T1000 (cell line): ENCODE measurements at regions not wholly inside any gene's neighbourhood (a gene's known extent, or its start where the extent isn't known, plus 50 kb on each side); places are given as distances from the start of the nearest gene placed in this dataset.
"Not testable (repeated sequence)": the region's sequence is repeated elsewhere in the genome, so short reads cannot be mapped to it uniquely, and the experiment has no call there.

Experiments used
- DNase-seq: peaks from one replicate; lab custom pipeline; 2025; ENCODE audit warnings: mixed read lengths; lab: John Stamatoyannopoulos, UW

DNA sequence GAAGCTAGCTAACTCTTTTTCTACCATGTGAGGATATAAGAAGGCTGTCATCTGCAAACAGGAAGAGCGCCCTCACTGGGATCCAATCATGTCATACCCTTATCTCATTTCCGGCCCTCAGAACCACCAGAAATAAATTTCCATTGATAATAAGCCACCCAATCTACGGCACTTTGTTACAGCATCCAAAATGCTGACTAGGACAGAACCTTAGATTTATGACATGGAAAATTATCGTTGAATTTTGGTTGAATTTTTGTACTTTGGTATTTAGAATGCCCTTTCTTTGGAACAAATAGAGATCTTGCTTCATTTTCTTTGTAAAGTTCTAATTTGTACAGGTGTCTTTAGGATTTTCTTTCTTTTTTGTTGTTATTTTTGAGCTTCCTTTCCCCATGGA is 53.3 kb upstream of the CYLC2 start:
- DNase-seq, result no peak

DNA sequence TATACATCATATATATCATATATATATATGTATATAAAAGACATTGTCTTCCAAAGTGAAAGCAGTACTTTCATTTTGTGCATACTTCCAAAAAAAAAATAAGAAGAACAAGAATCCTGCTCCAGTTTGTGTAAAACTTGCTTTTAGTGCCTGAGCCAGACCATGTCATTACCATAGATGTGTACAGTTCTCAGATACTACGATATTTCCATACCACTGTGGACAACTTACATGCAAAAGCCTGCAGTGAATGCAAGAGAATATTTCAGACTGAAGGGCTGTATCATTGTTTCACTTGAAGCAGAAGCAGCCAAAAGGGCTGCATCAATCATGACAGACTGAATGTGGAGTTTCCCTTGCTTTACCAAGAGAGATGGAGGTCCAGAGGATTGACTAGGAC is 72.6 kb upstream of the CYLC2 start:
- no peak for DNase-seq

DNA sequence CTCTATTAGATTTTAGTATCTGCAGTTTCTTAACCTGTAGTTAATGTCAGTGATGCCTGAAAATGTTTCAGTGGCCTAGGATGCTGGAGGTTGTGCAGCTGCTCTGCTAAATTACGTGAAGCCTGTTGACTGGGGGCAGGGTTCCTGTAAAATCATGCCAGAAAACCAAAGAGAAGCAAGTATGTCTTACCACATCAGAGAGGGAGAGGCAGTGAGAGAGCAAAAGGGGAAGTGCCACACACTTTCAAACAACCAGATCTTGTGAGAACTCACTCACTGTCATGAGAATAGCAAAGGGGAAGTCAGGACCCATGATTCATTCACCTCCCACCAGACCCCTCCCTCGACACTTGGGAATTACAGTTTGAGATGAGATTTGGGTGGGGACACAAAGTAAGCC is 83.9 kb upstream of the CYLC2 start:
- no peak for DNase-seq

DNA sequence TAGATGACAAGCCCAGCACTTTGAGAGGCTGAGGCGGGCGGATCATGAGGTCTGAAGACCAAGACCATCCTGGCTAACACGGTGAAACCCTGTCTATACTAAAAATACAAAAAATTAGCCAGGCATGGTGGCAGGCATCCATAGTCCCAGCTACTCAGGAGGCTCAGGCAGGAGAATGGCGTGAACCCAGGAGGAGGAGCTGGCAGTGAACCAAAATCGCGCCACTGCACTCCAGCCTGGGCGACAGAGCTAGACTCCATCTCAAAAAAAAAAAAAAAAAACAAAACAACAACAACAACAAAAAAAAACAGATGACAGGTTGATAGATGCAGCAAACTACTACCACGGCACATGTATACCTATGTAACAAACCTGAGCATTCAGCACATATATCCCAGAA is 89.3 kb upstream of the CYLC2 start:
- DNase-seq, result not testable (repeated sequence)

DNA sequence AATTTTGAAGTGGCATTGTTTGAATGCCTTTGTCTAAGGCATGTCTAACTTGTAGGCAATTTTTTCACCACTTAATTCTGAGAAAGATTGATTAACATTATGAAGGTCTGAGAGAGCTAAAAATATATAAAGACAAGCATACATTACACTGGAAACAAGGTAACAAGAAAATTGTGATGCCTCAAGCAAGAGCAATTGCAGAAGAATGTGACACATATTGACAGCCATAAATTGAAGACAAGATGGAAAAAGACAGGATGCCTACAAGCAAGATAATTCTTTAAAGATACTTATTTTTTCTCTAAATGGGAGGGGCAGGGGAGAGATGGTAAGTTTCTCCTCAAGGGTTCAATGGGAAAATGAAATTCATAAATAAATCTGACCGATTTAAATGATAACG is 103.1 kb upstream of the CYLC2 start:
- no peak for DNase-seq

DNA sequence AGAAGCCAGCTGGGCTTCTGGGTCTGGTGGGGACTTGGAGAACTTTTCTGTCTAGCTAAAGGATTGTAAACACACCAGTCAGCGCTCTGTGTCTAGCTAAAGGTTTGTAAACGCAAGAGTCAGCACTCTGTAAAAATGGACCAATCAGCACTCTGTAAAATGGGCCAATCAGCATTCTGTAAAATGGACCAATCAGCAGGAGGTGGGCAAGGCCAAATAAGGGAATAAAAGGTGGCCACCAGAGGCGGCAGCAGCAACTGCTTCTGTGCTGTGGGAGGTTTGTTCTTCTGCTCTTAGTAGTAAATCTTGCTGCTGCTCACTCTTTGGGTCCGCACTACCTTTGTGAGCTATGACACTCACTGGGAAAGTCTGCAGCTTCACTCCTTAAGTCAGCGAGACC is 106.4 kb upstream of the CYLC2 start:
- not testable (repeated sequence) for DNase-seq

DNA sequence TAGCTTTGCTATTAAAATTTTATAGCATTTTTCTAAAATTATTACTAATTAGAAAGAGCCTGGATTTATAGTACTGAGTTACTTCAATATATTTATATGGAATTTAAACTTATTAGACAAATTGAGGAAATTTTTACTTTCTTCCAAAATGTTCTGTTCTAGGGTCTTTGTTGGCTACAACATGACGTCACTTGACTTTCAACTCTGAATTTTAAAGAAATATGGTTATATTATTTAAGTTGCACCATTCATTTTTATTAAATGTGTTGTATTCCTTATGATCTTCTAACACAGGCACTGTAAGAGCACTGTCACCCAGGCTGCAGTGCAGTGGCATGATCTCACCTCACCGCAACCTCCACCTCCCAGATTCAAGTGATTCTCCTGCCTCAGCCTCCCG is 119.4 kb upstream of the CYLC2 start:
- DNase-seq, result no peak

DNA sequence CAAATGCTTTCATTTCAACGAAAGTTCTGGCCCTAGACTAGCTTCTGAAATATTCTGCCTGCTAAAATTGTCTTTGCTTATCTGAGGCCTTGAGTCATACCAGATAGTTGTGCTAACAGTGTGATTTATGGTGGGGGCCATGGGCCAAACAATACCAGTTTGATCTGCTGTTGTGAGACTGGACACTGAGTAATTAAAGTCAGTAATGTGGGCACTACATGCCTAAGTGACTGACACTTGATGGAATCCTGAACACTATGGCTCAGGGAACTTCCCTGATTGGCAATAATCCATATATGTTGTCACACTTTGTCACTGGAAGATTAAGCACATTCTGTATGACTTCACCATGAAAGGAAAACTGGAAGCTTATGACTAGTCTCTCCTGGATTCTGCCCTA is 127.6 kb upstream of the CYLC2 start:
- peak; percentile 22 for DNase-seq

DNA sequence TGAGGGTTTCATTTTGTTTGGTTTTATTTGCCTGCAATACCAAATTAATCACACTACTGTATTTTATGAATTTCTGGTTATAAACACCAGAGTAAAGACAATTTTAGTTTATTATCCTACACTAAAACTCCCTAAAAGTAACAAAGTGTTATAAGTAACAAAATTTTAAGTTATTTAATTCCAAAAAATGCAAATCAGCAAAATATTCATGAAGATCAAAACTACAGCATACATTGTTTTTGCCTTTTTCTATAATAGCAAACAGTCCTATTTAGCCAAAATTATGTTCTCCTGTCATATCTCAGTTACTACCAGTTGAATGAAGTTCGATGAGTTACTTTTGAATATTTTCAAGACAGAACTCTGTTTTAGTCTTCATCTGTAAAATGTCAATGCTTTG is 132.7 kb upstream of the CYLC2 start:
- no peak for DNase-seq

DNA sequence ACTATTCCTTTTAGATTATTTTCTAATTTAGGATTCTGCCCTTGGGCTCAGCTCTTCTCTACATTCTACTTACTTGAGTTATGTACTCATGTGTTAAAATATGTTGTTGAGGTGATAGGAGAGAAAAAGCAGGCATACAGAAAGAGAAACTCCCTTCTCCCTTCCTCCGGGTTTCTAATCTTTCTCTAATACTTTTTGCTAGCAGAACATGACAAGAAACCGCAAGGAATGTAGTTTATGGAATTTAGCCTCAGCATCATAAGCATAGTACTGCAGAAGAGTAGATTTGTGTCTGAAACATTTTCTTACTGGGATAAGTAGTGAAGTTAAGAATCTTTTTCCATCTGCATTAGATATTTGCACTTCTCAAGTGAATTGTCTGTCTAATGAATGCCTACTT is 139.5 kb upstream of the CYLC2 start:
- DNase-seq, result no peak

DNA sequence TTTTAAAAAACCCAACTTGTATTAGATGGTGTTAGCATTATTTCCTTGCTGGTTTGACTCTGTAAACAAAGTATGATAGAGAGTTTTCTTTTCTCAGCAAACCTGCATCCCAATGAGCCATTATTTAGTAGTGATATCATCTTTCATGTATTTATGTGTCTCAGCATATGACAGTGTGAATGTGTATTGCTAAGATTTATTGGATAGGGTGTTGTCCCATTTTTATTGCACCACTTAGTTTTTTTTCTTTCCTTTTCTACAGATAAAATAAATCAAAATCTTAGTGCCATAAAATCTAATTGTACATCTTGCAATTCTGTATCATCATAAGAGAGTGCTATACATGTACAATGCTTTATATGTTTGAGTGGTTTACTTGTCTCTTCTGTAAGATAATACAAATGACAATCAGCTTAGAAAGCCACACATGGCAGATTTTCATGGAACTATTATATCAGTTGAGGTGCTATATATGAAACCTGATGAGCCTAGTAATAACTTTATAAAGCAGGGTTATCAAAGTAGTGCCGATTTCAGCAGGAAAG is 149.2 kb upstream of the CYLC2 start:
- DNase-seq, result no peak

DNA sequence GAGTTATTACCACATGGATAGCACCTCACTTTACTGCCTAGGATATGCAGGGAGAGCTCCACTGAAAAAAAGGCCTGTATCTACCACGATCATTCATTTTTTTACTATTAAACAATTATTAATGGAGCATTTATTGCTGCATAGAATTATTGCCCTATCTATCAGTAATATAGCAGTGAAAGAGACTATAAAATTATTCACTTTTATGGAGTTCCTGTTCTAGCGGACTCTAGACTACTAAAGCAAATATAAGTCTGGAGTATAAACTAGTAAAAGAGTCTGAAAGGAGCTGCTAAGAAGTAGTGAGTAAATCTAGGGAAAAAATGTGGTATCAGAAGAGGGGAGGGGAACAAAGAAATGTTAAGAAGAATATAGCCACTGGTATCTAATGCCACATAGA is 150.4 kb upstream of the CYLC2 start:
- DNase-seq, result no peak

DNA sequence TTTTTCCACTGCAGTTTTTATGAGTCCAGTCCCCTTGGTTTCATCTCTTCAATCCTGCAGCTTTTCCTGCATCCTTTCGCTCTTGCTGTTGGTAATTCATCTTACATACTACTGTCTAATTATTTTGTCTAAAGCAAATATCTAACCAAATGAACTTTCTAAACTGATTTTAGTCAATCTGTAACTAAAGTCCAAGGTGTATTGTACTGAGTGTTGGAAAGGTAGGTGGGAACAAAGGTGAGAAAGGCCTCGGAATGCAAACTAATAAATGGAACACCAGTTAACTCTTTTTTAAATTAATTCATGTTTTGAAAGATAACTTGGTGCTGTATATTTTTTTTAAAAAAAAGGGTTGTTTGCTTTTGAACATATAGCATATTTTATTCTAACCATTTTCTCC is 152.7 kb upstream of the CYLC2 start:
- DNase-seq, result no peak

DNA sequence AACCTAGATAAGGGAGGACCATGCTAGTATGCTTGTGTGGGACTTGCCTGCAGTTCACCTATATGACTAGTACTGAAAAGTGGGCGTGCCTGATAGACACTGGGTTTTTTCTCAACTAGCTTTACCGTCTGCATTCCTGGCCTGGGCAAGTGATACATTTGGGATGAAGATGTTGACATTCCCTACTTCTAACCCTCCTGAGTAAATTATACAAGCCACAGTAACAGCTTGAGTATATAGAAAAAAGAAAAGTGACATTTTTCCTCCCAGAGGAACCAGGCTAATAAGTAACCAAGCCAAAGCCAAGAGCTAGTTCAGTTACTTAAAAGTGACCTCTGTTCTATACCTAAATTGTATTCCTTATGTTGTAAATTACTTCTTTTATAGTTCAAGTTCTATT is 153.8 kb upstream of the CYLC2 start:
- DNase-seq, result no peak

DNA sequence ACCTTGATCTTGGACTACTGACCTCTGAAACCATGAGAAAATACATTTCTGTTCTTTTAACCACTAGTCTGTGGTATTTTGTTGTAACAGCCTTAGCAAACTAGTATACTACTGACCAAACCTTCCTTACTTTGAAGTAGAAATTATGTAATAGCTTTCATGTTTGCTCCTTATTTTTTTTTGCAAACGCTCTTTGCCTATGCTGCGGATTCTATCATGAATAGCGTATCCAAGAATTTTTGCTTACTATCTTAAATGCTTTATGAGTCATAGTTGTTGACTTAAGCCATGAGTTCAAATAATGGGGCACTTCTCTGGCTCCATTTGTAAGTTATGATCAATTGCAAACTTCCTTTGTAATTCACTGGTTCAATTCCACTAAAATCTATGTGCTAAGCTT is 154.8 kb upstream of the CYLC2 start:
- DNase-seq, result no peak

DNA sequence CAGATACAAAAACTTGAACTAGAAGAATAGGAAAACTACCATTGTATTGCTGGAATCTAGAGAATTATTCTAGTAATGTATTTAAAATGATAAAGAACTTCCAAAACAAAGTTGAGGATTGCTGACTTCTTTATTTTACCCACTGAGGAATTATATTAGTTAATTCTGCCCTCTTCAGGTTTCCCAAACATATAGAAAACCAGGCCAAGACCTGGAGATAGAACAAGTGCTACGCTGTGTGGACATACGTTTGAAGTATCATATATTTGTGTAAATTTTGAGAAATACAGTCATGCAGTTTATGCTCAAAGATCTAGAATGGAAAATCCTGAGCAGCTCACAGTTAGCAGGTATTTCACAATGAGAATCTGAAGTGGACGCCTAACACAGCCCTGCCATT is 162.3 kb upstream of the CYLC2 start:
- DNase-seq, result no peak

DNA sequence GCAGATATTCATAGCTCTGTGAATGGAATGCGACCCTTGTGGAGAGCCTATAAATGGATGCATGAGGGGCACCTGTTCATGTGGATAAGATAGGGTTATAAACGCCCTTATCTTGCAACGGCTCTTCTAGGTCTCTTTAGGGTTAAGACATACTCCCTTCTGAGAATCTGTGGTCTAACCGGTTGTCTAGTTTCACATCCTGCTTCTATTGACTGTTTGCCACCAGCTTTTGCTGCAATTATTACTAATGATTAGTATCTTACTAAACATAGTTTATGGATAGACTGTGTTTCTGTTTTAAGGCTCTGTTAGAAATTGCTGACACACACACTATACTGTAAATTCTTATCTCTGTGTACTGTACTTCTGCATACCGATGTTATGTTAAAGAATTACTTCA is 198.9 kb upstream of the CYLC2 start:
- DNase-seq, result no peak

DNA sequence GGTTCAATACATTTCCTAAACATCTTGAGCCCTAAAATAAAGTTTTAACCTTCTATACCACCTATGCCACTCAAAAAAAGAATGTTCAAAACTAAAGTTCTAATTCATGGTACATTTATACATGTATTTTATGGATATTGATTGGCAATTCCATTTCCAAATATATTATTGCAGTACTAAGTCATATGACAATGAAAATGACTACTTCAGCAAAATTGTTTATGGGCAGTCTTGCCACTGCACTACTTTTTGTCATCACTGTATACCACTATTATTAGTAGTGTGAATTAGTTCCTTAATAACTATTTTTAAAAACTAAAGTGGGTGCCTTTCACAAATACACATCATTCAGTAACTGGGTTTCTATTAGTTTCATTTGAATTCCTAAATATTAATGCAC is 199.6 kb upstream of the CYLC2 start:
- DNase-seq, result no peak

DNA sequence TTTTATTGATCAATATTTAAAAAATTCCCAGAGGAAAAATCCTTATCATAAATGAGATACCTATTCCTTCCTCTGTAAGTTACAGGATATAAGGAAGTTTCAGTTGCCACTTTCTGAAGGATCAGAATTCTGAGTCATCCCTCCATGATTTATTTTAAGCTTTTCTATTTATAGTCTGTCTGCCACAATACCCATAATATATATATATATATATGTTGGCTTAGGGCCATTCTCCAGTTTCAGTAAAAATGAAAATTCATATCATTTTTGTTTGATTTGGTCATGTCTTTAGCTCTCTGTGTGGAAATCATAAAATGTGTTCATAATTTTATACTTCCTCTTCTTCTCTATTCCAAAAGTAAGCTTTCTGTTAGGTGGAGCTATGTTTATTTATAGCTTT is 215.8 kb upstream of the CYLC2 start:
- no peak for DNase-seq

DNA sequence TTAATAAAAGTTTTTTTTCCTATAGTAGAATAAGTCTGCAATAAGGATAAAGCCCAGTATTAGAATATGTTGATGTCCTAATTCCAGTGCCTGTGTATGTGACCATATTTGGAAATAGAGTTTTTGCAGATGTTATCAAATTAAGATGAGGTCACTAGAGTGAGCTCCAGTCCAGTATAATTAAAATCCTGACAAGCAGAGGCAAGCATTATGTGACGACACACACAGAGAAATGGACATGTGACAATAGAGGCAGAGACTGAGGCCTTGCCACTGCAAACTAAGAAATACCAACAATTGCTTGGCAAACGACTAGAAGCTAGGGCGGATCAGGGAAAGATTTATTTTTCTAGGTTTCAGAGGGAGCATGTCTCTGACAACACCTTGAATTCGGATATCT is 216.4 kb upstream of the CYLC2 start:
- DNase-seq, result no peak

DNA sequence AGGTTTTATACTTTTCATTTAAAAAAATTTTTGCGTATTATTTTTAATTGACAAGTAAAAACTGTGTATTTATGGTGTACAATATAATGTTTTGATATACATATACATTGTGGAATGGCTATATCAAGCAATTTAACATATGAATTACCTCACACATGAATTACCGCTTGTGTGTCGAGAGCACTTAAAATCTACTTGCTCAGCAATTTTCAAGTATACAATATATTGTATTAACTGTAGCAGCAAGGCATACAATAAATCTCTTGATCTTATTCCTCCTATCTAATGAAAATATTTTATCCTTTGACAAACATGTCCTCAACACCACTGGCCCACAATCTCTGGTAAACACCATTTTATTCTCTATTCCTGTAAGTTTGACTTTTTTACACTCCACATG is 224.4 kb upstream of the CYLC2 start:
- DNase-seq, result no peak

DNA sequence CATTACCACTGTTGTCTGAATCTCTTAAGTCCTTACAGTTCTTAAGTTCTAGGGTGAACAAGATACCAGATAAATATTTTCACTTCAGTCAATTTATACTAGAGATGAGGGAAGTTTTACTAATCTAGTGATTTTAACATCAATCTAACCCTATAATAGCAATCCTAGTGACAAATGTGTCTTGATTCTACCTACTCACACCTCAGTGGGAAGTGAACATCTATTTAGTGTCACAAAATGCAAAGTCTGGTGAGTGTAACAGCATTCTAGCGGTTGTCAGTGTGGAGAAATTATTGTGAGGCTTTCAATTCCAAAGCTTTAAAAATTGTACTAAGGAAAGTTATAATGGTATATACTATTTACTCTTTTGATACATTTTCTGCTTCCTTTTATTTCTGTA is 225.8 kb upstream of the CYLC2 start:
- DNase-seq, result no peak

DNA sequence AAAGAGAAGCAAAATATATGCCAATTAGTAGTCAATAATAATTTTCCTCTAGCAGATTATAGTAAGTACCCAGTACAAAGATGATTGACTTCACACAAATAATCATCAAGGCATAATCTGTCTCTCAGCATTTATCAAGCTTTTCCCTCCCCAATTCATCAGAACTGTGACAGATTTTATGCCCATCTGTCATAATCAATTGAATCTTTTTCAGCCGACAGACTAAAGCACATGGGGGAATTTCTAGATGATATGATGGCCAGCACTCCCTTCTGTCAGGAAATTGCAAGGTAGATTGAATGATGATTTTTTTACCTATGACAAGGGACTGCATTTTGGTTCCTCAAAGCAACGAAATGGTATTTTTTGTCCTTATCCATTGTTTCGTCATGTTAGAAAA is 227.1 kb upstream of the CYLC2 start:
- no peak for DNase-seq

DNA sequence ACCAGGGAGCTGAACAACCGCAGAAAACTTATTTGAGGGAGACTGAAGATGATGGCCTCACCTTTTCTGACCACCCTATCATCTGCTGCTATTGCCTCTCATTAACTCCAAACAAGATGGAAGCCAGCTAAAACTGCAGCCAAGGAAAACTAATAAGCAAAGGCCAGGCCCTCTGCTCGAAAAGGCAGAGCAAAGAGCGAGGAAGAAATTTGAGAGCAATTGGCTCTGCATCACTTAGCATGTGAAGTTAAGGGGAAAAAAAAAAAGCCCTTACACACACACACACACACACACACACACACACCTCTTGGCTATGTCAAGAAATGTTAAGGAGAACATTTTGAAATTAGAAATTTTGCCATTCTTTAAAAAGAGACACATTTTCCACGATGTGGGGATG is 228.1 kb upstream of the CYLC2 start:
- DNase-seq, result no peak

DNA sequence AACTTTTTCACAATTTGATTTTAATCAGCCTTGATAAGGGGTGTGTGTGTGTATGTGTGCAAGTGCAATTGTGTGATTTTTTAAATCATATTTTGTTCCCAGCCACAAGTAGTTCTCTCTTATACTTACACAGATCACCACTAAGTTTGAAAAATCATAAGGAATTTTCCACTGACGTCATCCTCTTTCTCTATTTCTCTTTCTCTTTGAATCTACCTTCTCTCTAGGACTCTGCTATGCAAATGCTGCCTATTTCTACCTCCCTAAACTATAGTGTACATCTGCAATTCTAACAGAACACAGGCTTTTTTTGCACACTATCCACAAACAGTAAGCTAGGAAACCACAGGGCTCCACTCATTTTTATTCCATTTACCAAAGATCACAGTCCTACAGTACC is 254.6 kb upstream of the CYLC2 start:
- DNase-seq, result no peak
